OCI-LY3 (cell line): ENCODE measurements at regions not wholly inside any gene's neighbourhood (a gene's known extent, or its start where the extent isn't known, plus 50 kb on each side); places are given as distances from the start of the nearest gene placed in this dataset.

ENCODE experiments used
- EZH2phosphoT487 ChIP-seq: fragments of 200-600 bp; shearing (Covaris generic); IDR thresholded peaks from 2 replicates; pipeline ENCODE4 v1.6.1; 2018; ENCODE audit warnings: antibody characterized with exemption, mixed run types, low read depth
- TF ChIP-seq, protein P1 (sequence below): fragments of 200-600, 300-600 bp; sonication (generic); IDR thresholded peaks from 2 replicates; pipeline ENCODE4 v1.5.1; 2014; ENCODE audit warnings: antibody characterized with exemption, low read length, low read depth

DNA sequence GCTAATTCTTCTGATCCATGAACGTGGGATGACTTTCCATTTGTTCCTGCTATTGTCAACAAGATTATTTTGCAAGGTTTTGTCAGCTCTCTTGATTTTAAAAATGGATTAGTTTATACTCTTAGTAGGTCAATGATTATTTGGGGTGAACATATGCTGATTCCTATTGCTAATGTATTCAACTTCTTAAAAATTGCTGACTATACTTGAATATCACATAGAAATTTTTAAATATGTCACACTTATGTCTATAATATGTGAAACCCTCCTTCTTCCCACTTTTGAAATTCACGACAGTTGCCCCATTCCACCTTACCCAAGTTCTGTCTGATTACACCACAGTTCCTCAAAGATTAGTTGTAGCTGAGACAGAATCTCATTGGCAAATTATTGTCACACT is 465.7 kb upstream of the TENM3 start:
- TF ChIP-seq, protein P1, sequence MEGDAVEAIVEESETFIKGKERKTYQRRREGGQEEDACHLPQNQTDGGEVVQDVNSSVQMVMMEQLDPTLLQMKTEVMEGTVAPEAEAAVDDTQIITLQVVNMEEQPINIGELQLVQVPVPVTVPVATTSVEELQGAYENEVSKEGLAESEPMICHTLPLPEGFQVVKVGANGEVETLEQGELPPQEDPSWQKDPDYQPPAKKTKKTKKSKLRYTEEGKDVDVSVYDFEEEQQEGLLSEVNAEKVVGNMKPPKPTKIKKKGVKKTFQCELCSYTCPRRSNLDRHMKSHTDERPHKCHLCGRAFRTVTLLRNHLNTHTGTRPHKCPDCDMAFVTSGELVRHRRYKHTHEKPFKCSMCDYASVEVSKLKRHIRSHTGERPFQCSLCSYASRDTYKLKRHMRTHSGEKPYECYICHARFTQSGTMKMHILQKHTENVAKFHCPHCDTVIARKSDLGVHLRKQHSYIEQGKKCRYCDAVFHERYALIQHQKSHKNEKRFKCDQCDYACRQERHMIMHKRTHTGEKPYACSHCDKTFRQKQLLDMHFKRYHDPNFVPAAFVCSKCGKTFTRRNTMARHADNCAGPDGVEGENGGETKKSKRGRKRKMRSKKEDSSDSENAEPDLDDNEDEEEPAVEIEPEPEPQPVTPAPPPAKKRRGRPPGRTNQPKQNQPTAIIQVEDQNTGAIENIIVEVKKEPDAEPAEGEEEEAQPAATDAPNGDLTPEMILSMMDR = no peak
- TF ChIP-seq EZH2phosphoT487 = no peak
